ENCODE measurements at regions not wholly inside any gene's neighbourhood (a gene's known extent, or its start where the extent isn't known, plus 50 kb on each side); places are given as distances from the start of the nearest gene placed in this dataset.

DNA sequence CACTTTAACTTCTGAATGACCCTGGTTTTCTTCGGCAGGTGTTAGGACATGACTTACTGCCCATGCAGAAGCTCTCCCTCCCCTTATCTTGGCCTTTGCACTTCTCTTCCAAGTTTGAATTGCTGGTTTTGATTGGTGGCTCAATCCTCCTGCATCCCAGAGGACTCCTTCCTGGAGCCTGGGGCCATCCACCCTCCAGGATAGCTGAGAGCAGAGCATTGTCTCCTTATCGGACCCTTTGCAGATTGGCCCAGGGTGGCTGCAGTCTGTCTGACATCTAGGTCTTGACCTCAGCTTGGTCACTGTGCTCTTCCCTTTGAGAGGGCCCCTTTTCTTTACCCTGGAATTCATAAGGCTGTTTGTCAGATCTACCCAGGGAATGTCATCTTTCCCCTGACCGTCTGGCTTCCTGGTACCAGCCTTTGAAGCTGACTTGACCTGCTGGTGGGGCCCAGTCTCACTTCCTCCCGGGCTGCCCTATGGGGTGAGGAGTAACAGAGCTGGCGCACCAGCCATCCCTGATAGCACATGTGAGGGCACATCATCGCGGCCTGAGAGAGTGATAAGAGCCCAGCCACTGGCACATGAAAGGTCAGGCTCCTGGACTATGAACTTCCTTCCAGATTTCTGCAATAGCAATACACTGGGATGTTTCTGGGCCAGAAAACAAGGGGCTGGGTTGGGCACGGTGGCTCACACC lies 172.9 kb upstream of the UBL3 start:
- Histone ChIP-seq H3K79me2 (ENCODE audit: insufficient read depth, low read length) (no peaks in the 10 kb centered on the region), H4K20me1 (ENCODE audit: insufficient read depth, low read length) (no peaks in the 10 kb centered on the region), H3K9ac (ENCODE audit: low read depth, low read length) (no peak overlapping the region), H3K27ac (ENCODE audit: low read length) (no peak overlapping the region), H3K4me2 (ENCODE audit: insufficient read depth, low read length) (no peak overlapping the region), H3K9me3 (ENCODE audit: insufficient read depth, low read length, severe bottlenecking) (no peaks in the 10 kb centered on the region), H2AFZ (ENCODE audit: low read depth, low read length) (no peak overlapping the region), H3K4me1 (ENCODE audit: insufficient read depth, low read length) (no peaks in the 10 kb centered on the region), H3K4me3 (ENCODE audit: low read depth in 1 of 2, low read length in 2 of 2) (no peak overlapping the region), H3K27me3 (ENCODE audit: insufficient read depth, low read length, poor library complexity) (peaks cover 7% of the 10 kb centered on the region), H3K36me3 (ENCODE audit: insufficient read depth, low read length) (no peaks in the 10 kb centered on the region)
- TF ChIP-seq, protein P1, sequence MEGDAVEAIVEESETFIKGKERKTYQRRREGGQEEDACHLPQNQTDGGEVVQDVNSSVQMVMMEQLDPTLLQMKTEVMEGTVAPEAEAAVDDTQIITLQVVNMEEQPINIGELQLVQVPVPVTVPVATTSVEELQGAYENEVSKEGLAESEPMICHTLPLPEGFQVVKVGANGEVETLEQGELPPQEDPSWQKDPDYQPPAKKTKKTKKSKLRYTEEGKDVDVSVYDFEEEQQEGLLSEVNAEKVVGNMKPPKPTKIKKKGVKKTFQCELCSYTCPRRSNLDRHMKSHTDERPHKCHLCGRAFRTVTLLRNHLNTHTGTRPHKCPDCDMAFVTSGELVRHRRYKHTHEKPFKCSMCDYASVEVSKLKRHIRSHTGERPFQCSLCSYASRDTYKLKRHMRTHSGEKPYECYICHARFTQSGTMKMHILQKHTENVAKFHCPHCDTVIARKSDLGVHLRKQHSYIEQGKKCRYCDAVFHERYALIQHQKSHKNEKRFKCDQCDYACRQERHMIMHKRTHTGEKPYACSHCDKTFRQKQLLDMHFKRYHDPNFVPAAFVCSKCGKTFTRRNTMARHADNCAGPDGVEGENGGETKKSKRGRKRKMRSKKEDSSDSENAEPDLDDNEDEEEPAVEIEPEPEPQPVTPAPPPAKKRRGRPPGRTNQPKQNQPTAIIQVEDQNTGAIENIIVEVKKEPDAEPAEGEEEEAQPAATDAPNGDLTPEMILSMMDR (IDR thresholded peaks at IDR 0.05; ENCODE audit: borderline replicate concordance, extremely low read depth, low read length, poor library complexity, severe bottlenecking), result no peak
- TF ChIP-seq EZH2 (IDR thresholded peaks at IDR 0.05; ENCODE audit: borderline replicate concordance, low read depth, low read length, severe bottlenecking), result no peak
- no peak for DNase-seq
- ATAC-seq (ENCODE audit: insufficient read depth, low read depth), result no peak

DNA sequence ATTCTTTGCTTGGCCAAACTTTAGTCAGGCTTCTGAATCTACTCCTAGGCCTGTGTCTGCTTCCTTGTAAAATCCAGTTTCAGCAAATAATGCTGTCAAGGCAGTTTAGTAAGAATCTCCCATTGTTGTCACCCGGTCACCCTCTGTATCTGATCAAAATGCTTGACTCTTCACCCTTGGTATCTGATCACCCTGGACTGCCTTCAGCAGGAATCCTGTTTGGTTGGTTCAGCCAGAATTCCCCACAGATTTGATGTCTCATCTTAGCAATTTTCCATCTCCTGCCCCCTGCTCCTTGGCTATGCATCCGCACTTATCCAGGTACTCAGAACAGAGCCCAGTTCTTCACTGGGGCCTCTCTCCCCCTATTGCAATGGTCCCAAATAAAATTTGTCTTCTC lies 172.4 kb upstream of the UBL3 start:
- Histone ChIP-seq H2AFZ (ENCODE audit: low read depth, low read length) (no peak overlapping the region), H3K4me1 (ENCODE audit: insufficient read depth, low read length) (no peaks in the 10 kb centered on the region), H3K9me3 (ENCODE audit: insufficient read depth, low read length, severe bottlenecking) (no peaks in the 10 kb centered on the region)

DNA sequence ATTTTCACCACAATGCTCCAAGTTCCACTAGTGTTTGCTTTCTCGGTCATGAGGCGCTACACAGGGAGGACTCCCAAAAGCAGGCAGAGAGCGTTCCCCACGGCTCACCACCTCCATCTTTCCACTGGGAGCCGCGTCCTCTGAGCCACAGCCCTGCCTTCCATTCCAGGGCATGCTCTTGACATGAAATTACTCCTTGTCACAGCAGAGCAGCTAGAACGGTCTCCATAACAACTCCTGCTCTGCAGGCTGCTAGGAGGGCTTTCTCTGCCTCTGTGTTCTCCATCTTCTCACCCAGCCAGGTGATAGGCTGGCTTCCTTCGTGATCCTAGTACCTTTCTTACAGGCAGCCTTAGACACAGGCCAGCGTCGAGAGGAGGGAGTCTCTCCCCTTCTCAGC lies 171.8 kb upstream of the UBL3 start:
- Histone ChIP-seq H3K27ac (ENCODE audit: low read length) (no peak overlapping the region), H3K9ac (ENCODE audit: low read depth, low read length) (no peak overlapping the region), H3K4me1 (ENCODE audit: insufficient read depth, low read length) (no peaks in the 10 kb centered on the region), H3K79me2 (ENCODE audit: insufficient read depth, low read length) (no peaks in the 10 kb centered on the region), H3K9me3 (ENCODE audit: insufficient read depth, low read length, severe bottlenecking) (no peaks in the 10 kb centered on the region), H4K20me1 (ENCODE audit: insufficient read depth, low read length) (no peaks in the 10 kb centered on the region), H3K36me3 (ENCODE audit: insufficient read depth, low read length) (no peaks in the 10 kb centered on the region), H2AFZ (ENCODE audit: low read depth, low read length) (no peak overlapping the region), H3K4me3 (ENCODE audit: low read depth in 1 of 2, low read length in 2 of 2) (no peak overlapping the region), H3K27me3 (ENCODE audit: insufficient read depth, low read length, poor library complexity) (peaks cover 7% of the 10 kb centered on the region), H3K4me2 (ENCODE audit: insufficient read depth, low read length) (no peak overlapping the region)
- DNase-seq (no peak), ATAC-seq (ENCODE audit: insufficient read depth, low read depth) (no peak)
- TF ChIP-seq EZH2 (IDR thresholded peaks at IDR 0.05; ENCODE audit: borderline replicate concordance, low read depth, low read length, severe bottlenecking), result no peak
- TF ChIP-seq, protein P1 (IDR thresholded peaks at IDR 0.05; ENCODE audit: borderline replicate concordance, extremely low read depth, low read length, poor library complexity, severe bottlenecking), result no peak

More for the DNA sequence above, 172.4 kb upstream of the UBL3 start:
- no peak overlapping the region for H3K4me2 ChIP-seq (ENCODE audit: insufficient read depth, low read length)
- H3K27me3 ChIP-seq (ENCODE audit: insufficient read depth, low read length, poor library complexity), result peaks cover 7% of the 10 kb centered on the region
- H3K27ac ChIP-seq (ENCODE audit: low read length), result no peak overlapping the region
- H3K36me3 ChIP-seq (ENCODE audit: insufficient read depth, low read length), result no peaks in the 10 kb centered on the region
- no peaks in the 10 kb centered on the region for H3K79me2 ChIP-seq (ENCODE audit: insufficient read depth, low read length)
- H3K9ac ChIP-seq (ENCODE audit: low read depth, low read length), result no peak overlapping the region
- TF ChIP-seq, protein P1 (IDR thresholded peaks at IDR 0.05; ENCODE audit: borderline replicate concordance, extremely low read depth, low read length, poor library complexity, severe bottlenecking), result no peak
- TF ChIP-seq EZH2 (IDR thresholded peaks at IDR 0.05; ENCODE audit: borderline replicate concordance, low read depth, low read length, severe bottlenecking), result no peak
- no peak for DNase-seq
- no peak overlapping the region for H3K4me3 ChIP-seq (ENCODE audit: low read depth in 1 of 2, low read length in 2 of 2)
- no peak for ATAC-seq (ENCODE audit: insufficient read depth, low read depth)
- H4K20me1 ChIP-seq (ENCODE audit: insufficient read depth, low read length), result no peaks in the 10 kb centered on the region
